MCF 10A (cell line): ENCODE measurements at regions not wholly inside any gene's neighbourhood (a gene's known extent, or its start where the extent isn't known, plus 50 kb on each side); places are given as distances from the start of the nearest gene placed in this dataset.

Experiments used
- BruUV-seq: library from RNA; stranded (reverse); fragments of 400-500 nt; replicated peaks from 2 replicates; lab custom pipeline; 2021; lab: Mats Ljungman, UMichigan
- CTCF ChIA-PET: fragments of 300-600 bp; sonication (Branson Sonifier 250); formaldehyde crosslinking; extraction: SDS; loops from one replicate; lab custom pipeline; 2021; ENCODE audit warnings: antibody characterized with exemption, inconsistent platforms; lab: Yijun Ruan, JAX
- POLR2A ChIA-PET: fragments of 300-600, 350-650 bp; sonication (Branson Sonifier 250); formaldehyde crosslinking; extraction: SDS; loops from one replicate; lab custom pipeline; 2020; ENCODE audit warnings: antibody characterized with exemption, inconsistent platforms; lab: Yijun Ruan, JAX
- DNase-seq: peaks from one replicate; pipeline ENCODE4 v3.0.0-alpha.2; 2018; ENCODE audit not compliant: unreplicated experiment
- H3K27ac Mint-ChIP-seq: one replicate; pipeline ENCODE4 v1.8.0; 2022; ENCODE audit warnings: mild to moderate bottlenecking, low read depth, mixed read lengths; ENCODE audit not compliant: unreplicated experiment
- H3K27me3 Mint-ChIP-seq: one replicate; pipeline ENCODE4 v1.8.0; 2022; ENCODE audit warnings: mixed read lengths; ENCODE audit not compliant: insufficient read depth, unreplicated experiment
- H3K36me3 Mint-ChIP-seq: one replicate; pipeline ENCODE4 v1.8.0; 2022; ENCODE audit warnings: mild to moderate bottlenecking, moderate library complexity, mixed read lengths; ENCODE audit not compliant: insufficient read depth, unreplicated experiment
- H3K4me1 Mint-ChIP-seq: one replicate; pipeline ENCODE4 v1.8.0; 2022; ENCODE audit warnings: mixed read lengths; ENCODE audit not compliant: insufficient read depth, unreplicated experiment
- H3K4me3 Mint-ChIP-seq: one replicate; pipeline ENCODE4 v1.8.0; 2022; ENCODE audit warnings: mild to moderate bottlenecking, moderate library complexity, mixed read lengths; ENCODE audit not compliant: unreplicated experiment
- H3K9me3 Mint-ChIP-seq: one replicate; pipeline ENCODE4 v1.8.0; 2022; ENCODE audit warnings: mixed read lengths; ENCODE audit not compliant: unreplicated experiment
- intact Hi-C: fragments of 100-400 bp; cut with micrococcal nuclease; formaldehyde crosslinking; loops from 2 replicates; pipeline ENCODE4 v1.14.1; 2022
- TF ChIP-seq, protein P1 (sequence below): fragments of 200-600 bp; IDR thresholded peaks from one replicate; pipeline ENCODE4 v1.8.0; 2022; ENCODE audit warnings: antibody characterized with exemption, mild to moderate bottlenecking; ENCODE audit not compliant: unreplicated experiment

DNA sequence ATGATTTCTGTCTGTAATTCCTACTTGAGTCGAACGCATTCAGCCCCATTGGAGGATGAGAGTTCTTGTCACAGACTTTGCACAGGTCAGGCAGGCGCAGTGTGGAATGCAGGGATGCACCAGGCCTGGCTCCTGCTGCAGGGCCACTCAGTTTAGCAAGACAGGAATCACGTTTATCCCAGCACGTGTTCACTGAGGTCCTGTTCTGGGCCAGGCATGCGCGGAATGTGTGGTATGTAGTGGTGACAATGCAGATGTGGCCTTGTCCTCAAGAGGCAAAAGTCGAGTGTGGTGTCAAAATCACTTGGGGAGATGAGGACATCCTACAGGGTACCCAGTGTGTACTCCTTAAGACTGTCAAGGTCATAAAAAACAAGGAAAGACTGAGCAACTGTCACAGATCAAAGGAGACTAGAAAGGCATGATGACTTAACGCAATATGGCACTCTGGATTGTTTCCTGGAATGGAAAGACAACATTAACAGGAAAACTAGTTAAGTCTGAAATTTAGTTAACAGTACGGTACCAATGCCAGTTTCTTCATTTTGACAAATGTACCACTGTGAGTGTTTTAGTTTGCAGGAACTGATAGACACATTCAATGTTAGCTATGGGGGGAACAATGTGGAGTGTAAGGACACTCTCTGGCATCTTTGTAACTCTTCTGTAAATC is 121.5 kb upstream of the ADAMTS18 start:
- Mint-ChIP-seq H3K4me1 (no peaks in the 10 kb centered on the region), H3K27ac (no peak overlapping the region), H3K9me3 (no peaks in the 10 kb centered on the region), H3K27me3 (peaks cover 62% of the 10 kb centered on the region), H3K36me3 (no peaks in the 10 kb centered on the region), H3K4me3 (no peak overlapping the region)
- POLR2A ChIA-PET: no interaction called here
- no peak for DNase-seq
- no TSS peak for BruUV-seq
- CTCF ChIA-PET: no interaction called here
- TF ChIP-seq, protein P1, sequence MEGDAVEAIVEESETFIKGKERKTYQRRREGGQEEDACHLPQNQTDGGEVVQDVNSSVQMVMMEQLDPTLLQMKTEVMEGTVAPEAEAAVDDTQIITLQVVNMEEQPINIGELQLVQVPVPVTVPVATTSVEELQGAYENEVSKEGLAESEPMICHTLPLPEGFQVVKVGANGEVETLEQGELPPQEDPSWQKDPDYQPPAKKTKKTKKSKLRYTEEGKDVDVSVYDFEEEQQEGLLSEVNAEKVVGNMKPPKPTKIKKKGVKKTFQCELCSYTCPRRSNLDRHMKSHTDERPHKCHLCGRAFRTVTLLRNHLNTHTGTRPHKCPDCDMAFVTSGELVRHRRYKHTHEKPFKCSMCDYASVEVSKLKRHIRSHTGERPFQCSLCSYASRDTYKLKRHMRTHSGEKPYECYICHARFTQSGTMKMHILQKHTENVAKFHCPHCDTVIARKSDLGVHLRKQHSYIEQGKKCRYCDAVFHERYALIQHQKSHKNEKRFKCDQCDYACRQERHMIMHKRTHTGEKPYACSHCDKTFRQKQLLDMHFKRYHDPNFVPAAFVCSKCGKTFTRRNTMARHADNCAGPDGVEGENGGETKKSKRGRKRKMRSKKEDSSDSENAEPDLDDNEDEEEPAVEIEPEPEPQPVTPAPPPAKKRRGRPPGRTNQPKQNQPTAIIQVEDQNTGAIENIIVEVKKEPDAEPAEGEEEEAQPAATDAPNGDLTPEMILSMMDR: no peak
- intact Hi-C loops: no loop called here

DNA sequence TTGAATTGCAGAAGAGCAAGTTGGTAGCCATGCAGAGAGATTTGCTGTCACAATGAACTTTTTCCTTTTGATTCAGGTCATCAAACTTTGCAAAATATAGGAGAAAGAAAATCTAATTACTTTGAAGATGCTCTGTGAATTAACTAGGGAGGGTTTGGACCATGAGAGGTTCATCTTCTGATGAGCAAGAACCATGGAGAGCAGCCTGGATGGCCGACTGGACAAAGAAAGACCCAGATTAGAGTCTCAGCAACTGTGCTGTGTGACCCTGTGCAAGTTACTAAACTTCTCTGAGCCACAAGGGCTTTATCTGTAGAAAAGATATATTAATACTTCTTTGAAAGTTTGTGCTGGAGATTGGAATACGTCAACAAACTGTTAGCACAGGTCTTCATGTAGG is 122.6 kb upstream of the ADAMTS18 start:
- H3K27ac Mint-ChIP-seq: no peak overlapping the region
- H3K36me3 Mint-ChIP-seq: no peaks in the 10 kb centered on the region
- no peak overlapping the region for H3K4me3 Mint-ChIP-seq
- no peak for DNase-seq
- TF ChIP-seq, protein P1: no peak
- no peaks in the 10 kb centered on the region for H3K4me1 Mint-ChIP-seq
- H3K9me3 Mint-ChIP-seq: no peaks in the 10 kb centered on the region
- intact Hi-C loops: no loop called here
- BruUV-seq: no TSS peak
- peaks cover 61% of the 10 kb centered on the region for H3K27me3 Mint-ChIP-seq
- CTCF ChIA-PET: interaction anchor here (1.0 kb wide), 1 partner anchor 27 kb away, joined by 4 read pairs; no protein-coding TSS in a partner anchor
- POLR2A ChIA-PET: no interaction called here

DNA sequence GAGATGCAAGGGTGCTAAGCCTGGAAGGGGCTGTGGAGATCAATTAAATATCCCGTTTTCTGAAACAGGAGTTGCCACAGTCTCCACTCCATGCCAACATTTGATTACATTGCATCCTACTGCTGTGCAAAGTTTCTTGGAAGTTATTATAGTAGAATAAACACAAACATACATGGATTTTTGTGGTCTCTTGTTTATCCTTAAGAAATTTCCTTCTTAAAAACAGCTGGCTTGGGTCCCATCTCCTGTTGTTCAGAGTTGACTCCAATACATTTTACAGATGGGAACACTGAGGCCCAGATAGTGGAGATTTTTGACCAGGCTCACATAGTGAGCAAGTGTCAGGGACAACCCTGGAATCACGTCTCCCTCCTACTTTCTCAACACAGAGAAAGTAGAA is 124.0 kb upstream of the ADAMTS18 start:
- intact Hi-C loops: no loop called here
- BruUV-seq: no TSS peak
- DNase-seq: no peak
- TF ChIP-seq, protein P1: no peak
- Mint-ChIP-seq H3K4me1 (no peaks in the 10 kb centered on the region), H3K27me3 (peaks cover 61% of the 10 kb centered on the region), H3K9me3 (no peaks in the 10 kb centered on the region), H3K36me3 (no peaks in the 10 kb centered on the region), H3K27ac (no peak overlapping the region), H3K4me3 (no peak overlapping the region)
- ChIA-PET CTCF (no interaction called here), POLR2A (no interaction called here)

DNA sequence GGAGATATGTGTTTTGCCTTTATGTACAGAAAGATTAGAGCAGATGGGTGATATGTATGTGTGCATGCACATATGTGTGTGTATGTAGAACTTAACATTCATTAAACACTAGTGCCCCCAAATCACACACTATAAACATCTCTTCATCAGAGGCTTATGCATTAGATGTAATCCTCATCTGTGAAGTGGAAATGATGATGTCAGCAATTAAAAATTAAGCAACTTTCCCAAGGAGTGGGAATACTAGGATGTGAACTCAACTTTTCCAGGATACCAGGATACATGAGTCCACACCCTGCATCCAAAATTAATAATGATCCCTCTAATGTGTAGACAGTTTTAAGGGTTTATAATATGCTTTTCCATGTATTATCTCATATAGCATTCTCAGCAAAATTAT is 127.7 kb upstream of the ADAMTS18 start:
- Mint-ChIP-seq H3K9me3 (no peaks in the 10 kb centered on the region), H3K4me3 (no peak overlapping the region), H3K27me3 (peaks cover 41% of the 10 kb centered on the region), H3K27ac (no peak overlapping the region), H3K4me1 (no peaks in the 10 kb centered on the region), H3K36me3 (no peaks in the 10 kb centered on the region)
- no peak for DNase-seq
- BruUV-seq: no TSS peak
- TF ChIP-seq, protein P1: no peak
- CTCF ChIA-PET: interaction anchor here (0.9 to 4.3 kb wide), 4 partner anchors 22 to 440 kb away, joined by 3 to 20 read pairs (median 3); no protein-coding TSS in a partner anchor
- POLR2A ChIA-PET: no interaction called here
- intact Hi-C loops: no loop called here
